Type B pancreatic cell (in vitro differentiated cells): ENCODE measurements at regions not wholly inside any gene's neighbourhood (a gene's known extent, or its start where the extent isn't known, plus 50 kb on each side); places are given as distances from the start of the nearest gene placed in this dataset.

Source experiments
- DNase-seq: peaks from one replicate; pipeline ENCODE4 v3.0.0; 2021; ENCODE audit warnings: mixed read lengths; ENCODE audit not compliant: unreplicated experiment; ENCODE audit errors: extremely low spot score
- H3K27ac Mint-ChIP-seq: 2 replicates; pipeline ENCODE4 v1.8.0; 2021; ENCODE audit warnings: mild to moderate bottlenecking, mixed read lengths
- H3K27me3 Mint-ChIP-seq: 2 replicates; pipeline ENCODE4 v1.8.0; 2021; ENCODE audit warnings: mixed read lengths
- H3K36me3 Mint-ChIP-seq: 2 replicates; pipeline ENCODE4 v1.8.0; 2021; ENCODE audit warnings: mixed read lengths
- H3K4me1 Mint-ChIP-seq: one replicate; pipeline ENCODE4 v1.8.0; 2021; ENCODE audit warnings: mixed read lengths; ENCODE audit not compliant: unreplicated experiment
- H3K4me3 Mint-ChIP-seq: 2 replicates; pipeline ENCODE4 v1.8.0; 2021; ENCODE audit warnings: mild to moderate bottlenecking, mixed read lengths
- H3K9me3 Mint-ChIP-seq: 2 replicates; pipeline ENCODE4 v1.8.0; 2021; ENCODE audit warnings: mixed read lengths
- TF ChIP-seq, protein P1 (sequence below): fragments of 200-600 bp; sonication (generic); conservative IDR thresholded peaks from 2 replicates; pipeline ENCODE4 v1.5.0; 2021; ENCODE audit warnings: antibody characterized with exemption, mild to moderate bottlenecking

DNA sequence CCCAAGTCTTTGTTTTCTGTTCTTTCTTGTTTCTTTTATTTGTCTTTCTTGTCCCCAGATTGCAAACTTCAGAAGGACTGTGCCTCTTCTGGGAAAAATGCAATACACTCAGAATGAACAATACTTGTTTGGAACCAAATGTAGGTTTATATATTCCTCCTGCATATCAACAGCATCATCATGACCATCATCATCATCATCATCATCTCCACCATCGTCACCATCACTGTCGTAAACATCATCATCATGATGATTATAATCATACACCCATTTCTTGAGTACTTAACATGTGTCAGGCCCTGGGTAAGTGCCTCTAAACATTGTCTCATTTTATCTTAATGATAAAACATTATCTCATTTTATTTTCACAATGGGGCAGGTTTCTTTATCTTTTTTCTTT, 476.8 kb downstream of the CCSER2 start:
- H3K27me3 Mint-ChIP-seq: no peaks in the 10 kb centered on the region
- peaks cover 4% of the 10 kb centered on the region for H3K9me3 Mint-ChIP-seq
- TF ChIP-seq, protein P1, sequence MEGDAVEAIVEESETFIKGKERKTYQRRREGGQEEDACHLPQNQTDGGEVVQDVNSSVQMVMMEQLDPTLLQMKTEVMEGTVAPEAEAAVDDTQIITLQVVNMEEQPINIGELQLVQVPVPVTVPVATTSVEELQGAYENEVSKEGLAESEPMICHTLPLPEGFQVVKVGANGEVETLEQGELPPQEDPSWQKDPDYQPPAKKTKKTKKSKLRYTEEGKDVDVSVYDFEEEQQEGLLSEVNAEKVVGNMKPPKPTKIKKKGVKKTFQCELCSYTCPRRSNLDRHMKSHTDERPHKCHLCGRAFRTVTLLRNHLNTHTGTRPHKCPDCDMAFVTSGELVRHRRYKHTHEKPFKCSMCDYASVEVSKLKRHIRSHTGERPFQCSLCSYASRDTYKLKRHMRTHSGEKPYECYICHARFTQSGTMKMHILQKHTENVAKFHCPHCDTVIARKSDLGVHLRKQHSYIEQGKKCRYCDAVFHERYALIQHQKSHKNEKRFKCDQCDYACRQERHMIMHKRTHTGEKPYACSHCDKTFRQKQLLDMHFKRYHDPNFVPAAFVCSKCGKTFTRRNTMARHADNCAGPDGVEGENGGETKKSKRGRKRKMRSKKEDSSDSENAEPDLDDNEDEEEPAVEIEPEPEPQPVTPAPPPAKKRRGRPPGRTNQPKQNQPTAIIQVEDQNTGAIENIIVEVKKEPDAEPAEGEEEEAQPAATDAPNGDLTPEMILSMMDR: no peak
- no peak overlapping the region for H3K4me3 Mint-ChIP-seq
- no peak for DNase-seq
- H3K36me3 Mint-ChIP-seq: no peaks in the 10 kb centered on the region
- no peaks in the 10 kb centered on the region for H3K4me1 Mint-ChIP-seq
- no peak overlapping the region for H3K27ac Mint-ChIP-seq

DNA sequence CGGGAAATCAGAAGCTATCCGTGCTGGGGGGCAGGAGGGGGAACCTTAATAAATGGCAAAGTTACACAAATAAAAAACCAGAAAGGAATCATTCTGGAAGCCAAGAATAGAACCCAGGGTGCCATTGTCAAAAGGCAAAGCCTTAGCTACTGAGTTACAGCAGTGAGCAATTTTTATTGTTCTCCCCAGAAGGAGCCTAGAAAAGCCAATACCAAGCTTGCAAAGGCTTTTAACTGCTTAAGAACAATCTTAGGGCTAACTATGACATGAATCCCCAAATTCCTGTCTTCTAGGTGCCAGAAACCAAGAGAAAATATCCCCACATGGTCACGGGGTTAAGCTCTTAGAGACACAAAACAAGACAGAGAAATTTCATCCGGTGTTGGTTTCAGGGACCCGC, 482.7 kb downstream of the CCSER2 start:
- TF ChIP-seq, protein P1: no peak
- Mint-ChIP-seq H3K9me3 (no peaks in the 10 kb centered on the region), H3K27ac (no peak overlapping the region), H3K4me1 (peaks cover 3% of the 10 kb centered on the region), H3K36me3 (no peaks in the 10 kb centered on the region), H3K4me3 (no peak overlapping the region), H3K27me3 (peaks cover 3% of the 10 kb centered on the region)
- no peak for DNase-seq

- Mint-ChIP-seq H3K4me3 (no peak overlapping the region), H3K36me3 (no peaks in the 10 kb centered on the region), H3K27ac (no peak overlapping the region), H3K27me3 (peaks cover 3% of the 10 kb centered on the region), H3K9me3 (peaks cover 5% of the 10 kb centered on the region), H3K4me1 (peaks cover 10% of the 10 kb centered on the region)
- TF ChIP-seq, protein P1: no peak
- DNase-seq: no peak
Observed at GRCh38 chr10:84818961-84819360, 490.6 kb downstream of the CCSER2 start.

- Mint-ChIP-seq H3K4me1 (peaks cover 10% of the 10 kb centered on the region), H3K4me3 (no peak overlapping the region), H3K36me3 (no peaks in the 10 kb centered on the region), H3K27ac (no peak overlapping the region), H3K27me3 (peaks cover 3% of the 10 kb centered on the region), H3K9me3 (peaks cover 5% of the 10 kb centered on the region)
- TF ChIP-seq, protein P1: peak; percentile 21
- no peak for DNase-seq
Observed at GRCh38 chr10:84820120-84820519, 491.7 kb downstream of the CCSER2 start.

GRCh38 chr10:84820596-84820995, 492.2 kb downstream of the CCSER2 start:
- Mint-ChIP-seq H3K27me3 (peaks cover 3% of the 10 kb centered on the region), H3K27ac (no peak overlapping the region), H3K4me1 (peaks cover 10% of the 10 kb centered on the region), H3K9me3 (peaks cover 5% of the 10 kb centered on the region), H3K36me3 (no peaks in the 10 kb centered on the region), H3K4me3 (no peak overlapping the region)
- TF ChIP-seq, protein P1: no peak
- DNase-seq: no peak
